Stimulated activated CD8-positive, alpha-beta memory T cell treated with anti-CD3 and anti-CD28 coated beads, Interleukin-7, amount 100 ng/mL, for 48 hours (primary cell): ENCODE measurements at regions not wholly inside any gene's neighbourhood (a gene's known extent, or its start where the extent isn't known, plus 50 kb on each side); places are given as distances from the start of the nearest gene placed in this dataset.
"Not testable (repeated sequence)": the region's sequence is repeated elsewhere in the genome, so short reads cannot be mapped to it uniquely, and the experiment has no call there.

ENCODE experiments used
- DNase-seq, 2 donors: peaks; one replicate each; pipeline ENCODE4 v3.0.0-alpha.2; 2020; ENCODE audit warnings: low read depth in 1 of 2; ENCODE audit errors: extremely low read depth in 1 of 2

DNA sequence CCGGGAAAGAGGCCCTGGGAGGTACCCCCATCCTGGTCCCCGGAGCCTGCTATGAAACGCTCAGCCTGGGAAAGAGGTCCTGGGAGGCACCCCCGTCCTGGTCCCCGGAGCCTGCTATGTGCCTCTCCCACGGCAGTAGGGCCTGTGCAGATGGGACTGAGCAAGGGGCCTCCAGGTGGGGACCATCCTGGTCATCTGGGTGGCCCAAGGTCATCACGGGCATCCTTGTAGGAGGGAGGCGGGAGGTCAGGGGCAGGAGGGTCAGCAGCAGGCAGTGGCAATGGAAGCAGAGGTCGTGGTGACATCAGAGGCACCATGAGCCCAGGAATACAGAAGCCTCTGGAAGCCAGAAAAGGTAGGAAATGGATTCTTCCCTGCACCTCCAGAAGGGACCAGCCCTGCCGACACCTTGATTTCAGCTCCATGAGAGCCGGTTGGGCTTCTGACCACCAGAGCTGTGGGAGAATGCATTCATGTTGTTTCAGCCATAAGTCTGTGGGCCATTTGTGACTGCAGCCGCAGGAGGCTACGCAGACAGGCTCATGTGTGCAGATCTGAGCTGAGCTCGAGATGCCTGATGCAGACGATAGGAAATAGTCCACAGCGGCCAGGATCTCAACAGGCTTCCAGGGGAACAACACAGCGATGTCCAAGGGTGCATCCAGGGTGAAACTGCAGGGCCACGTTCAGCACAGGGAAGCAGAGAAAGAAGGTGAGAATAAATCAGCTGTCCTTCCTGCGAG, 190.7 kb downstream of the LAT start:
- DNase-seq = not testable (repeated sequence)

DNA sequence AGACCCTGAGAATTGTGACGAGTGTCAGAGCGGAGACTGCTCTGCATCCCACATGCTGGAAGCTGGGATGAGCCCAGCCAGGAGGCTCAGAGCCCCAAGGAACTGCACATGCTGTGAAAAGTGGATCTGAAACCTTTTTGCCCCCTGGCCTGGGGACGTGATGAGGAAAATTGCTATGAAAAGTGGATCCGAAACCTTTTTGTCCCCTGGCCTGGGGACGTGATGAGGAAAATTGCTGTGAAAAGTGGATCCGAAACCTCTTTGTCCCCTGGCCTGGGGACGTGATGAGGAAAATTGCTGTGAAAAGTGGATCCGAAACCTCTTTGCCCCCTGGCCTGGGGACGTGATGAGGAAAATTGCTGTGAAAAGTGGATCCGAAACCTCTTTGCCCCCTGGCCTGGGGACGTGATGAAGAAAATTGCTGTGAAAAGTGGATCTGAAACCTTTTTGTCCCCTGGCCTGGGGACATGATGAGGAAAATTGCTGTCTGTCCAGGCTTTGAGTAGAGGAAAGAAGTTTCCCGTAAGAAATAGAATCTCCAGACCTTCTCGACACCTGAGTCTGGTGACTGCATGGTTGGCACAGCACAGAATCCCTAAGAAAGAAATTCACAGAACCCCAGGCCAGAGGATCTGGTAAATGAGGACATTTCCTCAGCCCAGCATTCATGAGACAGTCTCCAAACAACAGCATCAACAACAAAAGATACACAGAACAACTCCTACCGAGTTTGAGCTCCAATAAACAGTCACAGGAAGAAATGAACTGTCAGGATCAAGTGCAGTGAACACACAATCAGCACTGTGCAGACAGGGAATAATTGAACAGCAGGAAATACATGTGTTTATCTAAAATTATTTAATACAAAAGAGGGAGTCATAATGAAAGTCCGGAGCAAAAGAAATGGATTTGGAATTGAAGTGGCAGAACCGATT, 188.8 kb downstream of the LAT start:
- DNase-seq = not testable (repeated sequence)

DNA sequence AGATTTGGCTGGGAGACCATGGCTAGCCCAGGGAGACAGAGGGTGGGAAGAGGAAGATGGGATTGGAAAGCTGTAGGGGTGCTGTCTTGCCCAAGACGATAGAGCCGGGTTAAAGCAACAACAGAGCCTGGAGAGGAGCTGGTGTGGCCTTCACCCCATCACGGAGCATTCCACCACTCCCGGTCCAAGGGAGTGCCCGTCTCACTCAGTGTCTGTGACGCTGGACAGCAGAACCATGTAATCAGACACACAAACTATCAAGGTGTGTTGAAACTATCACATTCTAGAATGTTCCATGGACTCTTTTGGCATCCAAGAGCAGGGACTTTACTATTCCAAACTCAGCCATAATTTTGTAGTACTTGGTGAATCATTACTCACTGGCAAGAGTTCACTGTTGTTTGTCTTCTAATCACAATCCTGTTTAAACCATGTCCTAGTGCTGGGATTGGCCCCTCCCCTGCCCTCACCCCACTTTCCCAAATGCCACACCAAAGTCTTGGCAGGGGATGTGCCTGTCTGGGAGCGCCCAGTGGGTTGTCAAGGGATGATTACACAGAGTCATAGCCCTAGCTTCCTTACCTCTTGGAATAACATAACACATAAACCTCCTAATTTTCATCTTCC, 187.4 kb downstream of the LAT start:
- not testable (repeated sequence) for DNase-seq

DNA sequence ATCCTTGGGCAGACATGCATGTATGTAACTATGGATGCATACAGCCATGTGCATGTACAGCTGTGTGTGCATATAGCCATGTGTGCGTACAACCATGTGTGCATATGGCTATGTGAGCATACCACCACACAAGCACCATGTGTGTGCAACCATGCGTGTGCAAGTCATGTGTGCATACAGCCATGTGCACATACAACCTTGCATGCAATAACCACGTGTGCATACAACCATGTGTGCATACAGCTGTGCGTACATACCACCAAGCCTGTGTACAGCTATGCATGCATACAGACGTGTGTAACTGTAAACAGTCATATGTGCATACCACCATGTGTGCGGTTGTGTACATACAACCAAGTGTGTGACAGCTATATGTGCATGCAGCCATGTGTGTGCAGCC, 186.4 kb downstream of the LAT start:
- not testable (repeated sequence) for DNase-seq

DNA sequence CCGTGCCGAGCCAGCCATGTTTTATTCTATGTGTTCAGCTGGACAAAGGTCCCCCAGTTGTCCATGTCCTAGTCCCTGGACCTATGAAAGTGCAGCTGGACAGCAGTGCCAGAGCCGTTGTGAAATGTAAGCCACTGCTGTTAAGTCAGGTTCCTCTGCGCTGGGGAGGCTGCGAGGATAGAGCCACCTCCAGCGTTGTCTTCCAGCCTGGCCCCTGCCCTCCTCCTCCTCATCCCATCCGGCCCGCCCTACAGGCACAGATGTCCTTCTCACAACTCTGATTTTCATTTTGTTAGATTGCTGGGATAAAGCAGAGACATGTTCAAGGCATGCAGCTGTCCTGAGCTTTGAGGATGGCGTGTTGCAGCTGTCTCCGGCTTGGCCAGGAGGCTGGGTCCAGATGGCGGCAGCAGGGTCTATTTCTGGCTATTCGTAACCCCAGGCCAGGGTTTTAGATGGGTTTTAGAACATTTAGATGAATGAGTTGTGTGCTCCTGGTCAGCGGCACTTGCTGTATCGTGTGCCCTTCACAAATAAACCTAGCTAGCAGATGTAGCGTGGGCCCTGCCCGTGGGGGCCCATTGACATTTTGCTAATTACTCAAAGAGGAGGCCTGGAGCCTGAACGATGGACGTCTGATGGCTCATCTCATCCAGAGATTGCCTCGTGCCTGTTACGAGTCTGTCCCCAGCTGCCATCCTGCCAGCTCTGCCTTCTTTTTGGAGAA, 185.7 kb downstream of the LAT start:
- DNase-seq = not testable (repeated sequence)

DNA sequence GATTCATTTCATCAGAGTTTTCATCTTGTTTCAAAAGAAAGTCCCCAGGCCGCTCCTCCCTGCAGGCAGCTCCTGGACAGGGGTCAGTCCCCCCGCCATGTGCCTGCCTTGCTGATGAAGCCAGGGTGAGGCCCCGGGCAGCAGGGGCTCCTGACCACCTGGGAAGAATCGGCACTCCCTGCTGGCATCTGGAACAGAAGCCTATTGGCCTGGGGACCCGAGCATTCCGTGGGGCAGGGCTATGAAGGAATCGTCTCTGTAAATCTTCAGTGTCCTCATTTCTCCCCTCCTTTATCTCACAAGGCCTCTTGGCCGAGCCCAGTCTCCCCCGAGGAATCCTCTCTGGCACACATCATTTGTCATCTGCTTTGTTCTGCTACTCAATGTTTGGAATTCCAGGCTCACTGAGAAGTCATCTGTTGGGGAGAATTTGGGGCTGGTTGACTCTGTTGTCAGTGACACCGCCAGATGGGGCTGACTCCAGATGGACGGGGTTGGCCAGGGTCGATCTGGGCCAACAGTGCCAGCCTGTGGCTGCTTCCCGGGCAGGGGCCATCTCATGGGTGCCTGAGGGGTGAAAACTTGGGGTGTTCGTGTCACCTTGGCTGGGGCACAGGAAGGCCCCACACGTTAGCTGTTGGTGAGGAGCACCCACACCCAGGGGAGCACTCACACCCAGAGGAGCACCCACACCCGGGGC, 184.6 kb downstream of the LAT start:
- DNase-seq = not testable (repeated sequence)

DNA sequence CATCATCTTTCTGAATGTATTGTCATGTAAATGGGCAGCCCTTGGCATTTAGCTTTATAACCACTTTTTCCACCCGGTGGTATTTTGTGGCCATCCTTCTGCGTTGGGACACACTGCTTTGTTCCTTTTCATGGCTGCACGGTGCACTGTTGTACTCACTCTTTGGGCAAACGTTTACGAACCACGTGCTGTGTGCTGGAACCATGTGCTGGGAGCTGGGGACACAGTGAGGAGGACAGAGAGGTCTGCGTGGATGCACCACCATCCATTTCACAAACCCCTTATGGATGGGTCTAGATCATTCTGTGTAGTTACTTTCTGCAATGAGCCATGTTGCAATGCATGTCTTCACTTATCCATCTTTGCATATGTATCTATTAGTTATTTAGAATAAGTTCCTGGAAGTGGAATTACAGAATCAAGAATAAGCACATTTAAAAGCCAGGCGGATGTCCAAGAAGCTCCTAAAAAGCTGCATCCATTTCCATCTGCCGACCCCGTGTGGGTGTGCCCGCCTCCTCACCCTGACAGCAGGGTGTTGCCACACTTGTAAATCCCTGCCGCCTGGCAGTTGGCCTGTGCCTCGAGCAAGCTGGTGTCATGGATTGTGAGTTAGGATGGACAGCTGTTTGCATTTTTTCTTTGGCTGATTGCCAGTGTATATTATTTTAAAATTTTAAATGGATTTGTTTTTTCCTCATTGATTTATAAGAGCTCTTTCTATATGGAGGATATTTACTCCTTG, 183.8 kb downstream of the LAT start:
- DNase-seq = not testable (repeated sequence)

DNA sequence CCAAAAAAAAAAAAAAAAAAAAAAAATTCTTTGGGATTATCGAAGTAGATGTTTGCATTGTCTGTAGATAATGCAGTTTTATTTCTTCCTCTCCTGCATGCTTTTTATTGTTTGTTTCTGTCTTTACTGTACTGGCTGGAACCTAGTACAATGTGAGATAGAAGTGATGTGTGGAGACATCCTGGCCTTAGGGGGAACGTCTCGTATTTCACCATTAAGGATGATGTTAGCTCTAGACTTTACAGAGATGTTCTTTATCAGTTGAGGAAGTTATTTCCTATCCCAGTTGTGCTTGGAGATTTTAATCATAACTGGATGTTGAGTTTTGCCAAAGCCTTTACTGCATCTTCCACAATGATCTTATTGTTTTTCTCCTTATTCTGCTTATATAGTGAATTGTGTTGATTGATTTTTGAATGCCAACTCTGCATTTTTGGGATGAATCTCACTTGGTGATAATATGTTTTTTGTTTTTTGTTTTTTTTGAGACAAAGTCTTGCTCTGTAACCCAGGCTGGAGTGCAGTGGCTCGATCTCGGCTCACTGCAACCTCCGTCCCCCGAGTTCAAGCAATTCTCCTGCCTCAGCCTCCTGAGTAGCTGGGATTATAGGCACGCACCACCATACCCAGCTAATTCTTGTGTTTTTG, 179.7 kb downstream of the LAT start:
- DNase-seq = not testable (repeated sequence)

DNA sequence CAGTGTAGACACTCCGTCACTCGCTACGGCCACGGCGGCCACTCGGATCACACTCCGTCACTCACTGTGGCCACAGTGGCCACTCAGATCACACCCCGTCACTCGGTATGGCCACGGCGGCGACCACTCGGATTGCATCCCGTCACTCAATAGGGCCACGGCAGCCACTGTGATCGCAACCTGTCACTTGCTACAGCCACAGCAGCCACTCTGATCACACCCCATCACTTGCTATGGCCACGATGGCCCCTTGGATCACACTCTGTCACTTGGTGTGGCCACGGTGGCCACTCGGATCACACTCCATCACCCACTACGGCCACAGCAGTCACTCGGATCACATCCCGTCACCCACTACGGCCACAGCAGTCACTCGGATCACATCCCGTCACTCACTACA, 175.3 kb downstream of the LAT start:
- DNase-seq = not testable (repeated sequence)

DNA sequence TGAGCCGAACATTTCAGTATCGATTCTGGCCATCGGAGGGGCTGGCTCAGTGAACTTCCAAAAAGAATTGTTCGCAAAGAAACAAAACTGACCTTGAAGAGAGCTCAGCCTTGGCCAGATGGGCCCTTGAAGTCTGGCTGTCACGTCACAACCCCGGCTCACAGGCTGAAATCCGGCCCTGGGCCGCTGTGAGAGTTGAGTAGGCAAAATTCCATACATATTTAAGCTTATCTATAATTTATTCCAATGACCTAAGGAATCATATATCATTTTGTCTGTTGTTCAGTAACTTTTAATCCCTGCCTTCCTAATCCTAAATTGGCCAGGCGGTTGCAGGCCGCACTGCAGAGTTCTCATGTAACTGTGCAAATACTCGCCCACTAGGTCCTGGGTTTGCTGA, 174.8 kb downstream of the LAT start:
- DNase-seq = not testable (repeated sequence)

DNA sequence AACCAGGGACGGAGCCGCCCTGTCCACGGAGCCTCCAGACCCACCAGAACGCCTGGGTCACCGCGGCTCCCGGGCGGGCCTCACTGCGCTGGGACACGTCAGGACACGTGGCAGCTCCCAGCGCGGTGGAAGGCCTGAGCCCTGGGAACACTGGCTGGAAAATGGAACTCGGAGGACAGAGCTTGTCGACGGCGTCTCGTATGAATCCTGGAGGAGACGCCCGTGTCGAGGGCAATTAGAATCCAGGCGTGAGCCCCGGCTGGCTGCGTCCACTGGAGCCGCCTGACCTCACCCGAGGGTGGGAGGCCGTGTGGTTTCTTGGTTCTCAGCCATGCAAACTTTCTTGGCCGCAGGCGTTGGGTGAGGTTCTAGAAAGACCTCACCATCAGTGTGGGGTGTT, 173.9 kb downstream of the LAT start:
- no peak for DNase-seq

DNA sequence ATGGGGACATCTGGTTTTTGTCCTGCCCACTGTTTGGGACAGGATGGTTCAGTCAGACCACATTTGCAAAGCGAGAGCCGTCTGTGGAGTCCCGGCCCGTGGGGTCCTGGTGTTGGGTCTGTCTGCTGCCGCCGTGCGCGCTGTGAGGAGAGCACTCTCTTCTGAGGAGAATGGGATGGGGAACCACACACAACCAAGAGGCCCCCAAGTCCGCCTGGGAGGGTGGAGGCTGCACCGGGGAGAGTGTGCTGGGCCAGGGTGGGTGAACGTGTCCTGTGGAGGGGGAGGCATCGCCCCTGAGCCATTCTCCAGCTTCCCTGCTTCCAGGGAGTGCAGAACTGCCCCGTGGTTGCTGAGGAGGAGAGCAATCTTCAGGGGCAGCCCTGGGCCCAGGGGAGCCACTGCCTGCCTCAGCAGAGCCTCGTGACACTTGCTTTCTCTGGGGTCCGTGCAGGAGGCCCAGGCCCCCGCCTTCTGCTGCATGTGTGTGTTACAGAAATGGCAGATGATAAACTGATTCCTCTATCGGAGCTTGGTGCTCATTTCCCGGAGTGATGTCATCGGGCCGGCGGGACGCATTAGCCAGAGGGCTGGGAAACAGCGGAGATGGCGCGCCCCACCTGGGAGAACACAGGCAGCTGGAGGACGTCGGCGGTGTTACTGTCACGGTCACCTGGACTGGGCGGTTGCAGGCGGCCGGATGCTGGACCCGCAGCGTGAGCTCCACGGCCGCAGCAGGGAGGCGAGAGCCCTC, 173.4 kb downstream of the LAT start:
- DNase-seq = not testable (repeated sequence)

DNA sequence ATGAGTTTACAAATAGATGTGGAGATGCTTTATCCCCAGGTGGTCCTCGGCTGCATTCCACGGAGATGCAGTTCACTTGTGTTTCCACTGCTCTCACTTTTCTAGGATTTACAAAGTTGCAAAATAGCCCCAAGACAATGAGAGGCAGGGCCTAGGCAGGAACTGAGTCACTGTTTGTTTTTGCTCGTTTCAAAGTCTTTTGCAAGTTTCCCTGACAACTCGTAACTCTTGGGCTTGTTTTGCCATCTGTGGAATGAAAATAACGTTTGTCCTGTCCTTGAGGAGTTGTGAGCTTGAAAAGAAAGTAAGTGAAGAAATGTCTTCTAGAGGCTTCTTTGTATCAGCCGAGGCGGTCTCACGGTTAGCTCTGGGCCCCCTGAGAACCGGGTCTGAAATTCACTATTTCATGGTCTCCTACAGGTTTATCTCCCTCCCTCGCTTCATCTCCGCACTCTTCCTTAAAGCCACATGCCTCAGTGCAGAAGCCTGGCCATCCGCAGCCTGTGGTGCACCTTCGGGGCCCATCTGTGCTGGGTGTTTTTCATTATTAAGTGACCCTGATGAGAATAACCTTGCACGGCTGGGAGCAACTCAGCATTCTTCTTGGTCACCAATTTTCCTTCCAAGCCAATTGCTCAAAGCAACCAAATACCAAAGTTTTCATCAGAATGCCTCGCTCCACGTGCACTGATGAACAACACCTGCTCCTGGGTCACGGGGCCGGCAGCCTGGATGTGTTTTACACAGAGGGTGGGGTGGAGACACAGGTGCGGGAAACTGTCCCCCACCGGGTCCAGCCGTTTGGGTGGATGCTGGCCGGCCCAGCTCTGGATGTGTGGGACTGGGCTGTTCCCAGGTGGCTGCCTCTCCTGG, 172.4 kb downstream of the LAT start:
- DNase-seq = not testable (repeated sequence)

DNA sequence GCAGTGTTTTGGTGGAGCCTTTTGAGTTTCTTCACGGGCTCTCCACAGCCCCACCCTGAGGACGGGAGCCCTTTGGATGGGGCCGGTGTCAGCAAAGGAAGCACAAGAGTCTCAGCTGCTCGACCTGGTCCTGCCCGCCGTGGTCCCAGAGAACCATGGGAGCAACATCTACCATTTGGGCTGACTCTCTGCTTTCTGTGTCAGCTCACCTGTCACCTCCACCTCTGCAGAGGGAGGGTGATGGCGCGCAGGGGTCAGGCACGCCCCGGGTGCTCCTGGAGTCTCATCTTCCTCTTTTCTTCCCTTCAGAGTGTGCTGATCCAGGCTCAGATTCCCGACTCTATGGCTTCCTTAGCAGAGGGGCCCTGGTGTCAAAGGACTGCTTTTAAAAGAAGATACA, 171.7 kb downstream of the LAT start:
- DNase-seq = no peak

DNA sequence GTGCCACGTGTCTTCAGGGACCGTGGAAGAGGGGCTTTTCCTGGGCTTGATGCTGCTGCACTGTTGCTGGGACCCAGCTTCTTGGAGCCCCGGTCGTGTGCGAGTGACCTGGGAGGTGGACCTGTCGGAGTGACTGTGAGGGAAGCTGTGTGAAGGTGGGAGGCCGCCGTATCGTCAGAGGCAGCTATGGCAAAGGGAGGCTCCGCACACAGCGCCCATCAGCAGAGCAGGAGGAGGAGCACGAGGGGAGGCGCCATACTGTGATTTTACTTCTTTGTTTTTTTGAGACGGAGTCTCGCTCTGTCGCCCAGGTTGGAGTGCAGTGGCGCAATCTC, 171.0 kb downstream of the LAT start:
- not testable (repeated sequence) for DNase-seq

DNA sequence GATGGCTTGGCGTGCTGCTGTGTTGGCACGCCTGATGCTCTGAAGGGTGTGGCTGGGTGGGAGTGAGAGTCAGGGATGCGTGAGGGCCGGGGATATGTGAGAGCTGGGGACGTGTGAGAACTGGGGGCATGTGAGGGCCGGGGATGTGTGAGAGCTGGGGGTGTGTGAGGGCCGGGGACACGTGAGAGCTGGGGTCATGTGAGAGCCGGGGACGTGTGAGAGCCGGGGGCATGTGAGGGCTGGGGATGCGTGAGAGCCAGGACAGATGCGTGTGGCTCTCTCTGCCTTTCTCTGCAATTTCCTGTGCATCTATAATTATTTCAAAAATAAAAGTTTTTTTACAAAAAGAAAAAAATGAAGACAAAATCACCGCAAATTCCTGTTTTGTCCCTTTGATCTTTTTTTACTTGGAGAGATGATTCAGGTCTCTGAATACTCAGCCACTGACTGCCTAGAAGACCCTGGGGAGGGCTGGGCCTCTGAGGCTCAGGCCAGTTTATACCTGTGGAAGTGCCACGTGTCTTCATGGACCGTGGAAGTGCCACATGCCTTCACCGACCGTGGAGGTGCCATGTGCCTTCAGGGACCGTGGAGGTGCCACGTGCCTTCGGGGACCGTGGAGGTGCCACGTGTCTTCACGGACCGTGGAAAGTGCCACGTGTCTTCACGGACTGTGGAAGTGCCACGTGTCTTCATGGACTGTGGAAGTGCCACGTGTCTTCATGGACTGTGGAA, 170.4 kb downstream of the LAT start:
- DNase-seq = not testable (repeated sequence)

DNA sequence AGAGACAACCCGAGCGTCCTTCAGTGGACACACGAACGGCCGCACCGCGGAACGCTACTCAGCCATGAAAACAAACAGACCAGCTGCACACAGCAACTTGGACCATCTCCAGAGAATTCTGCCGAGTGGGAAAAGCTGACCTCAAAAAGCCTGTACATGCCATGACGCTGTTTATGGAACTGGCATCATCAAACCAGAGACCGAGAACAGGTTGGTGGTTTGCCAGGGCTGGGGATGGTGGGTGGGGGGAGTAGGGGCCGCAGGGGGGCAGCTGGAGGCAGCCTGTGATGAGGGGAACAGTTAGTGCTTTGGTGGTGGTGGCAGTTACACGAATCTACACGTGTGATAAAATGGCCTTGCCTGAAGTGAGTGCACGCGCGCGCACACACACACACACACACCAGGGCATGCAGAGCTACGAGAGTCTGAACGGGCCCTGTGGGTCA, 169.8 kb downstream of the LAT start:
- no peak for DNase-seq
